Keratinocyte (primary cell): ENCODE measurements at regions not wholly inside any gene's neighbourhood (a gene's known extent, or its start where the extent isn't known, plus 50 kb on each side); places are given as distances from the start of the nearest gene placed in this dataset.

ENCODE experiments used
- CTCF ChIP-seq, 3 experiments: IDR thresholded peaks in 1 of 3; conservative IDR thresholded peaks in 1 of 3; optimal IDR thresholded peaks in 1 of 3; 2 replicates in 2 of 3; 3 replicates in 1 of 3; pipeline versions ENCODE3 to v1.5.1; 2011; ENCODE audit warnings: low read length in 3 of 3, mild to moderate bottlenecking in 3 of 3, moderate library complexity in 2 of 3, control low read depth in 1 of 3, inconsistent platforms in 1 of 3; ENCODE audit not compliant: insufficient read depth in 2 of 3; ENCODE audit errors: extremely low read depth in 1 of 3
- EZH2 ChIP-seq: IDR thresholded peaks from one replicate; pipeline ENCODE4 v1.6.1; 2012; ENCODE audit warnings: inconsistent platforms, mild to moderate bottlenecking, low read length, moderate library complexity

- TF ChIP-seq CTCF (optimal IDR thresholded peaks at IDR 0.05 in 1 of 3, IDR thresholded peaks at IDR 0.05 in 1 of 3, conservative IDR thresholded peaks at IDR 0.05 in 1 of 3; ENCODE audit: extremely low read depth in 1 of 3, insufficient read depth in 2 of 3, low read length in 3 of 3) (no peak), EZH2 (no peak)
These were observed 156.6 kb downstream of the VRK1 start for GRCh38 chr14:96953875-96954185.
